ENCODE measurements at regions not wholly inside any gene's neighbourhood (a gene's known extent, or its start where the extent isn't known, plus 50 kb on each side); places are given as distances from the start of the nearest gene placed in this dataset.

DNA sequence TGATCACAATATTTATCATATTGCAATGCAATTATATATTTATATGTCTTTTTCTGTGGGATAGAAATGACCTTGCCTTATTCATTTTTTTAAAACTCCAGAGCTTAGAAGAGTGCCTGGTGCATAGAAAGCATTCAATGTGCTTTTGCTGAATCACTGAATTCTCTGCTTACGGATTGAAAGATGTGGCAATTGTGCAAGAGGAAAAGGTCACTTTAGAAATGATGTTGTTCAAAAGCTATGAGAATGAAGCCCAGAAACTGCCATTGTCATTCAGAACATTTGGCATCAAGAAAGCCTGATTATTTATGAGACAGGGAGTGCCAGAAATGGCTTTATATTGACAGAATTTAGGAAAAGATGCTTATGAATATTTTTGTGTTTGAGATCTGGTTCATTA lies 678.6 kb upstream of the CDH2 start:
- no peak for DNase-seq
- POLR2A ChIA-PET, result no interaction called here
- H3K4me1 ChIP-seq (ENCODE audit: insufficient read depth, low read length), result no peaks in the 10 kb centered on the region
- H3K27me3 Mint-ChIP-seq, result peaks cover 0 to 1% of the 10 kb centered on the region in 2 donors
- peaks cover 3 to 45% (median 10%) of the 10 kb centered on the region in 5 donors for H3K9me3 Mint-ChIP-seq
- H3K27ac ChIP-seq (ENCODE audit: low read depth, low read length), result no peak overlapping the region
- H3K4me3 Mint-ChIP-seq, result no peak overlapping the region
- H3K4me3 ChIP-seq (ENCODE audit: low read length), result no peak overlapping the region
- H3K27ac Mint-ChIP-seq, result no peak overlapping the region
- no peaks in the 10 kb centered on the region for H3K9me3 ChIP-seq (ENCODE audit: low read length)
- no peaks in the 10 kb centered on the region for H3K4me1 Mint-ChIP-seq
- H3K36me3 Mint-ChIP-seq, result no peaks in the 10 kb centered on the region
- H3K27me3 ChIP-seq (ENCODE audit: insufficient read depth, low read length, poor library complexity, severe bottlenecking), result no peaks in the 10 kb centered on the region
- H3K36me3 ChIP-seq (ENCODE audit: insufficient read depth, low read length), result no peaks in the 10 kb centered on the region
- CTCF ChIA-PET, result no interaction called here

DNA sequence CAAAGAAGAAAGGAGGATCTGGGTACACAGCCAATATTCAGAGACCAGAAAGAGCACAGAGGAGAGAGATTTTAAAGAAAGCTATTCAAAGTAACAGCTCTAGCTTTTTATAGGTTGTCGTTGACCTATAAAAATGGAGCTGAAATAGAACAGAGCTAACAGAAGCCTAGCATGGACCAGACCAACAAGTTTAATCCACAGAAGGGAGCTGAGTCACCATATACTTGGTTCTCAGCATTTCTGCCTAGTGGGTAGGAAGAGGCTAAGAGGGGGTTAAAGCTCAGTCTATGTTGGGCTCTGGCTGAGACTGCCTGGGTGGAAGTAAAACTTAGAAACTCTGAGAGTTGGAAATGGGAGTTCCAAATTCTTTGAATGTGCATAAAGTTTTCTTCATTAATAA lies 678.0 kb upstream of the CDH2 start:
- H3K27me3 Mint-ChIP-seq, result peaks cover 0 to 1% of the 10 kb centered on the region in 2 donors
- H3K4me3 ChIP-seq (ENCODE audit: low read length), result no peak overlapping the region
- no peaks in the 10 kb centered on the region for H3K27me3 ChIP-seq (ENCODE audit: insufficient read depth, low read length, poor library complexity, severe bottlenecking)
- H3K27ac Mint-ChIP-seq, result no peak overlapping the region
- no peak for DNase-seq
- H3K9me3 ChIP-seq (ENCODE audit: low read length), result no peaks in the 10 kb centered on the region
- ChIA-PET CTCF (no interaction called here), POLR2A (no interaction called here)
- no peaks in the 10 kb centered on the region for H3K4me1 ChIP-seq (ENCODE audit: insufficient read depth, low read length)
- H3K36me3 Mint-ChIP-seq, result peaks cover 0 to 5% (median 0%) of the 10 kb centered on the region in 3 donors
- H3K27ac ChIP-seq (ENCODE audit: low read depth, low read length), result no peak overlapping the region
- H3K4me3 Mint-ChIP-seq, result no peak overlapping the region
- H3K4me1 Mint-ChIP-seq, result no peaks in the 10 kb centered on the region
- peaks cover 3 to 47% (median 16%) of the 10 kb centered on the region in 5 donors for H3K9me3 Mint-ChIP-seq
- no peaks in the 10 kb centered on the region for H3K36me3 ChIP-seq (ENCODE audit: insufficient read depth, low read length)

DNA sequence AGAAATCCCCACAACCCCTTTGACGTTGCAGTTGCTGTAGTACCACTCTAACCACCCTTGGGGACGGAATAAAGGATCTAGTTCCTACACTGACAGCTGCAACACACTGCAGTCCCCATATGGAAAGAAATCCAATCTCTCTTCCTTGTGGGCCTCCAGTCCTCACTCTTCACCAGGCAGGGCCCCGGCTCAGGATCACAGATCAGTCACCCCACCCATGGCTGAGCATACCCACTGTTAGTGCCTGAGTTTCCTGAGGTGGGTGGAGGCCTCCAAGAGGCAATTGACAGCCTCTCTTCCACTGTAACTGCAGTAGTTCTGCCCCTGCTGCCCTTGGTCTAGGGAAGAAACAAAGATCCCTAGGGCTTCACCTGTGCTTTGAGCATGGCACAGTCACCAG lies 670.0 kb upstream of the CDH2 start:
- Mint-ChIP-seq H3K27me3 (peaks cover 0 to 1% of the 10 kb centered on the region in 2 donors), H3K4me3 (no peak overlapping the region), H3K27ac (no peak overlapping the region), H3K36me3 (peaks cover 0 to 15% (median 1%) of the 10 kb centered on the region in 3 donors), H3K9me3 (peaks cover 7 to 68% (median 24%) of the 10 kb centered on the region in 5 donors), H3K4me1 (no peaks in the 10 kb centered on the region)
- Histone ChIP-seq H3K36me3 (ENCODE audit: insufficient read depth, low read length) (no peaks in the 10 kb centered on the region), H3K27ac (ENCODE audit: low read depth, low read length) (no peak overlapping the region), H3K4me3 (ENCODE audit: low read length) (no peak overlapping the region), H3K9me3 (ENCODE audit: low read length) (no peaks in the 10 kb centered on the region), H3K4me1 (ENCODE audit: insufficient read depth, low read length) (no peaks in the 10 kb centered on the region), H3K27me3 (ENCODE audit: insufficient read depth, low read length, poor library complexity, severe bottlenecking) (no peaks in the 10 kb centered on the region)
- ChIA-PET CTCF (no interaction called here), POLR2A (no interaction called here)
- no peak for DNase-seq

DNA sequence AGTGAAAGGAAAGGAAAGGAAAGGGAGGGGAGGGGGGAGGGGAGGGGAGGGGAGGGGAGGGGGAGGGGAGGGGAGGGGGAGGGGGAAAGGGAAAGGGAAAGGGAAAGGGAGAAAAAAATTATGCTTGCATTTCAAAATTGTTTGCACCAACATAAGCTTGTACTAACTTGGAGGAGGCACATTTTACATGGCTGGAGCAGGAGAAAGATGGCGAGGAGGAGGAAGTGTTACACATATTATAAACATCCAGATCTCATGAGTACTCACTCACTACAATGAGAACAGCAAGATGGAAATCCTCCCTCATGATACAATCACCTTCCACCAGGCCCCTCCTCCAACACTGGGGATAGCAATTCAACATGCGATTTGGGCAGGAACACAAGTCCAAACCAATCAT lies 660.2 kb upstream of the CDH2 start:
- Mint-ChIP-seq H3K4me3 (no peak overlapping the region), H3K4me1 (no peaks in the 10 kb centered on the region), H3K9me3 (peaks cover 6 to 25% (median 9%) of the 10 kb centered on the region in 5 donors), H3K27ac (no peak overlapping the region), H3K27me3 (no peaks in the 10 kb centered on the region), H3K36me3 (no peaks in the 10 kb centered on the region)
- Histone ChIP-seq H3K4me1 (ENCODE audit: insufficient read depth, low read length) (no peaks in the 10 kb centered on the region), H3K27me3 (ENCODE audit: insufficient read depth, low read length, poor library complexity, severe bottlenecking) (no peaks in the 10 kb centered on the region), H3K9me3 (ENCODE audit: low read length) (no peaks in the 10 kb centered on the region), H3K27ac (ENCODE audit: low read depth, low read length) (no peak overlapping the region), H3K36me3 (ENCODE audit: insufficient read depth, low read length) (no peaks in the 10 kb centered on the region), H3K4me3 (ENCODE audit: low read length) (no peak overlapping the region)
- ChIA-PET POLR2A (no interaction called here), CTCF (no interaction called here)
- no peak for DNase-seq

DNA sequence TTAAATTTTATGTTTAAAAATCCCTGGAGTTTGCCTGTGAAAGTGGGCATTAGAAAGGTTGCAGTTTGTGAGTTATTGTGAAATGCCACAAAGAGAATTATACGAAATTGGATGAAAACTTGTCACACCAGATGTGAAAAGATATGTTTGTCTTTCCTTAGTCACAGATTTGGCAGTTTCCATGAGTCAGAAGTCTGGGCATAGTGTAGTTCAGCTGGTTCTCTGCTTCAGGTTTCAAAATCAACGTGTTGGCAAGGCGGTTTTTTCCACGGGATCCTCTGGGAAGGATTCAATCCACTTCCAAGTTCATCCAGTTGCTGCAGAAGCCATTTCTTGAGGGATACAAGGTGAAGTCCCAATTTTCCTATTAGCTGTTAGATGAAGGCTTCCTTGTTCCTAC lies 658.0 kb upstream of the CDH2 start:
- Histone ChIP-seq H3K27ac (ENCODE audit: low read depth, low read length) (no peak overlapping the region), H3K36me3 (ENCODE audit: insufficient read depth, low read length) (no peaks in the 10 kb centered on the region), H3K4me3 (ENCODE audit: low read length) (no peak overlapping the region), H3K4me1 (ENCODE audit: insufficient read depth, low read length) (no peaks in the 10 kb centered on the region), H3K9me3 (ENCODE audit: low read length) (no peaks in the 10 kb centered on the region), H3K27me3 (ENCODE audit: insufficient read depth, low read length, poor library complexity, severe bottlenecking) (no peaks in the 10 kb centered on the region)
- Mint-ChIP-seq H3K36me3 (peaks cover 0 to 2% (median 0%) of the 10 kb centered on the region in 3 donors), H3K4me1 (no peaks in the 10 kb centered on the region), H3K9me3 (peaks cover 4 to 19% (median 10%) of the 10 kb centered on the region in 5 donors), H3K27me3 (no peaks in the 10 kb centered on the region), H3K4me3 (no peak overlapping the region), H3K27ac (no peak overlapping the region)
- DNase-seq, result no peak
- CTCF ChIA-PET, result no interaction called here
- POLR2A ChIA-PET, result no interaction called here

DNA sequence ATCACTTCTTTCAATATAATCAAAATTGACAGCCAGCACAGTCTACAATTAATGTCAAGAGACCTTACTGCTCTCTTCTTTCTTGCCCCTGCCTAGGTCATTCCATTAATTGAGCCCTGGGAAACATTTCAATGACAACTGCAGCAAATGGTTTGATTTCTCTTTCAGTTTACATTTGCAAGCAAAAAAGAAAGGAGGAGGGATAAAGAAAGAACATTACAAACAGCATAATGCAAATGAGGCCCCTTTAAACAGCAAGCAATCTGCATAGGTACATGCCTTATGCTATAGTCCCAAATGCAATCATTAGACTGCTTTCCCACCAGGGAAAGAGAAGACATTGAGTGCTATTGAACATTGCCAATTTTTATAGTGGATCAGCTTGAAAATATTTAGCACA lies 655.0 kb upstream of the CDH2 start:
- Mint-ChIP-seq H3K9me3 (peaks cover 0 to 17% (median 6%) of the 10 kb centered on the region in 5 donors), H3K27ac (no peak overlapping the region), H3K27me3 (no peaks in the 10 kb centered on the region), H3K36me3 (peaks cover 0 to 2% (median 0%) of the 10 kb centered on the region in 3 donors), H3K4me3 (no peak overlapping the region), H3K4me1 (no peaks in the 10 kb centered on the region)
- Histone ChIP-seq H3K27ac (ENCODE audit: low read depth, low read length) (no peak overlapping the region), H3K4me1 (ENCODE audit: insufficient read depth, low read length) (no peaks in the 10 kb centered on the region), H3K9me3 (ENCODE audit: low read length) (no peaks in the 10 kb centered on the region), H3K36me3 (ENCODE audit: insufficient read depth, low read length) (no peaks in the 10 kb centered on the region), H3K4me3 (ENCODE audit: low read length) (no peak overlapping the region), H3K27me3 (ENCODE audit: insufficient read depth, low read length, poor library complexity, severe bottlenecking) (no peaks in the 10 kb centered on the region)
- DNase-seq, result no peak
- CTCF ChIA-PET, result no interaction called here
- POLR2A ChIA-PET, result no interaction called here

DNA sequence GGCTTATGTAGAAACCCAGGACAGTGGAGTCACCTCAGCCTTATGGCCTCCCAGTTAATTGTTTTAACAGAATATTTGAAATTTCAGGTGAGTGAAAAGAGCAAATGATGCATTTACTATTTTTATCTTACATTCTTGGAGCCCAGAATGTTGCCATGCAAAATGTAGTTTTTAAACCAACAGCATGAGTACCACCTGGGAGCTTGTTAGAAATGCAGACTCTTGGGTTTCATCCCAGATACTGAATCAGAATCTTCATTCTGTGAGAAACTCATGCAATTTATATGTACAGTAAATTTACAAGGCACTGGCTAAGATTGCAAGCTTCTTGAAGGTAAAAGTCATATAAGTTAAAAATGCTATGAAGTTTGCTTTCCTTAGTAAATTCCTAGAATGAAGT lies 654.5 kb upstream of the CDH2 start:
- H3K4me1 ChIP-seq (ENCODE audit: insufficient read depth, low read length), result no peaks in the 10 kb centered on the region
- CTCF ChIA-PET, result no interaction called here
- Mint-ChIP-seq H3K4me3 (no peak overlapping the region), H3K36me3 (peaks cover 0 to 2% (median 0%) of the 10 kb centered on the region in 3 donors), H3K27me3 (no peaks in the 10 kb centered on the region), H3K27ac (no peak overlapping the region), H3K4me1 (no peaks in the 10 kb centered on the region), H3K9me3 (peaks cover 0 to 17% (median 8%) of the 10 kb centered on the region in 5 donors)
- H3K9me3 ChIP-seq (ENCODE audit: low read length), result no peaks in the 10 kb centered on the region
- no peaks in the 10 kb centered on the region for H3K36me3 ChIP-seq (ENCODE audit: insufficient read depth, low read length)
- H3K4me3 ChIP-seq (ENCODE audit: low read length), result no peak overlapping the region
- POLR2A ChIA-PET, result no interaction called here
- DNase-seq, result no peak
- H3K27ac ChIP-seq (ENCODE audit: low read depth, low read length), result no peak overlapping the region
- H3K27me3 ChIP-seq (ENCODE audit: insufficient read depth, low read length, poor library complexity, severe bottlenecking), result no peaks in the 10 kb centered on the region

DNA sequence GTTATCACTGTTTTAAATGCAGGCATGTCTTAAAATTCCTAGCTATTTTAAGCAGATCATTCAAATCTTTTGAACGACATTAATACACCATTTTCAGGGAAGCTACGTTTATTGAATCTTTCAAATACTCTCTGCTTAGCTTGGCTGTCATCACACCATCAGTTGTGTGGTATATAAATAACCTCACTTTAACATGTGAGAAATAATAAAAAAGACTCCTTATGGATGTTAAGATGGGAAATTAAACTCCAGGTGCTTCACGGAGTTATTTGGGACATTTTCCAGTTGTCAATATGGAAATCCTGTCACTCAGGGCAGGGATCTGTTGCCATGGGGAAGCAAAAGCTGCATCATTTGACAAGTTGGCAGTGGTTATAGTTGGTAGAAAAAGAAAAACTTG lies 649.2 kb upstream of the CDH2 start:
- H3K9me3 Mint-ChIP-seq, result peaks cover 6 to 51% (median 14%) of the 10 kb centered on the region in 5 donors
- Histone ChIP-seq H3K9me3 (ENCODE audit: low read length) (no peaks in the 10 kb centered on the region), H3K4me1 (ENCODE audit: insufficient read depth, low read length) (no peaks in the 10 kb centered on the region), H3K27me3 (ENCODE audit: insufficient read depth, low read length, poor library complexity, severe bottlenecking) (no peaks in the 10 kb centered on the region), H3K36me3 (ENCODE audit: insufficient read depth, low read length) (no peaks in the 10 kb centered on the region), H3K27ac (ENCODE audit: low read depth, low read length) (no peak overlapping the region), H3K4me3 (ENCODE audit: low read length) (no peak overlapping the region)
- no peaks in the 10 kb centered on the region for H3K27me3 Mint-ChIP-seq
- DNase-seq, result no peak
- ChIA-PET CTCF (no interaction called here), POLR2A (no interaction called here)
- H3K4me1 Mint-ChIP-seq, result no peaks in the 10 kb centered on the region
- peaks cover 0 to 7% (median 2%) of the 10 kb centered on the region in 3 donors for H3K36me3 Mint-ChIP-seq
- no peak overlapping the region for H3K27ac Mint-ChIP-seq
- H3K4me3 Mint-ChIP-seq, result no peak overlapping the region

DNA sequence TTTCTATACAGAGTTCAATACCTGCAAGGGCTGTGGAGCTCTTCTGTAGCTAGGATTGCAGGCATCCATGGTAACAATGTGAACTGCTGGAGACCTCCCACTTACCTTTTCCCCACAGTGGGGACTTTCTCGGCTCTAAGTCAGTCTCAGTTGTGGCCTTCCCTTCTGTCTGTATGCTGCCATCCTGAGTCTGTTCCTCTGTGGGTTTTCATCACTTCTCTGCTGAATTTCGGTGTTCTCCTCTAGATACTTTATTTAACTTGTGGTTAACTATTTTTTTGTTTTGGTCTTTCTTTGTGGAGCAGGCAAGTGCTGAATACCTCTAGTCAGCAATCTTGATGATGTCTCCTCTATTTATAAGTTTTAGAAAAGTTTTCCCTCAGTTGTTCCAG lies 647.2 kb upstream of the CDH2 start:
- no peaks in the 10 kb centered on the region for H3K27me3 Mint-ChIP-seq
- Histone ChIP-seq H3K4me1 (ENCODE audit: insufficient read depth, low read length) (no peaks in the 10 kb centered on the region), H3K27me3 (ENCODE audit: insufficient read depth, low read length, poor library complexity, severe bottlenecking) (no peaks in the 10 kb centered on the region), H3K4me3 (ENCODE audit: low read length) (no peak overlapping the region), H3K36me3 (ENCODE audit: insufficient read depth, low read length) (no peaks in the 10 kb centered on the region), H3K9me3 (ENCODE audit: low read length) (no peaks in the 10 kb centered on the region), H3K27ac (ENCODE audit: low read depth, low read length) (no peak overlapping the region)
- peaks cover 0 to 7% (median 0%) of the 10 kb centered on the region in 3 donors for H3K36me3 Mint-ChIP-seq
- no peak overlapping the region for H3K4me3 Mint-ChIP-seq
- no peaks in the 10 kb centered on the region for H3K4me1 Mint-ChIP-seq
- peaks cover 6 to 50% (median 17%) of the 10 kb centered on the region in 5 donors for H3K9me3 Mint-ChIP-seq
- ChIA-PET POLR2A (no interaction called here), CTCF (no interaction called here)
- no peak overlapping the region for H3K27ac Mint-ChIP-seq
- DNase-seq, result no peak

Measured in CD8-positive, alpha-beta memory T cell (primary cell).